ENCODE measurements at regions not wholly inside any gene's neighbourhood (a gene's known extent, or its start where the extent isn't known, plus 50 kb on each side); places are given as distances from the start of the nearest gene placed in this dataset.

DNA sequence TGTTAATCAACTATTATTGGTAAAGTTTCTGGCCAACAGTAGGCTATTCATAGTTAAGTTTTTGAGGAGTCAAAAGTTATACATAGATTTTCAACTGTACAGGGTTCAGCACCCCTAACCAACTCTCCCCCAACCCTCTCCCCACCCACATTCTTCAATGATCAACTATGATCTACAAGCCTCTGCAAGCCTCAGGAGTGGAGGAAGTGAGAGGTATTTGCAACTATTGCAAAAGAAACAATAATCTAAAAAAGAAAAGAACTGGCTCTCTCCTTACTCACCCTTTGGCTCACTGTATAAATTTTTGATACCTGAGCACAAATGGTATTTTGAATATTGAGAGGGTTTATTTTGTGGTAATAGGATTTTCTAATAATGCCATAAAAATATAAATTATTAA lies 179.8 kb downstream of the IPMK start:
- TF ChIP-seq, protein P1, sequence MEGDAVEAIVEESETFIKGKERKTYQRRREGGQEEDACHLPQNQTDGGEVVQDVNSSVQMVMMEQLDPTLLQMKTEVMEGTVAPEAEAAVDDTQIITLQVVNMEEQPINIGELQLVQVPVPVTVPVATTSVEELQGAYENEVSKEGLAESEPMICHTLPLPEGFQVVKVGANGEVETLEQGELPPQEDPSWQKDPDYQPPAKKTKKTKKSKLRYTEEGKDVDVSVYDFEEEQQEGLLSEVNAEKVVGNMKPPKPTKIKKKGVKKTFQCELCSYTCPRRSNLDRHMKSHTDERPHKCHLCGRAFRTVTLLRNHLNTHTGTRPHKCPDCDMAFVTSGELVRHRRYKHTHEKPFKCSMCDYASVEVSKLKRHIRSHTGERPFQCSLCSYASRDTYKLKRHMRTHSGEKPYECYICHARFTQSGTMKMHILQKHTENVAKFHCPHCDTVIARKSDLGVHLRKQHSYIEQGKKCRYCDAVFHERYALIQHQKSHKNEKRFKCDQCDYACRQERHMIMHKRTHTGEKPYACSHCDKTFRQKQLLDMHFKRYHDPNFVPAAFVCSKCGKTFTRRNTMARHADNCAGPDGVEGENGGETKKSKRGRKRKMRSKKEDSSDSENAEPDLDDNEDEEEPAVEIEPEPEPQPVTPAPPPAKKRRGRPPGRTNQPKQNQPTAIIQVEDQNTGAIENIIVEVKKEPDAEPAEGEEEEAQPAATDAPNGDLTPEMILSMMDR (IDR thresholded peaks at IDR 0.05; ENCODE audit: insufficient read depth, missing control alignments) = no peak
- DNase-seq (ENCODE audit: insufficient read length, low spot score) (no peak), FAIRE-seq (no peak)

- DNase-seq (ENCODE audit: insufficient read length, low spot score) (no peak), FAIRE-seq (no peak)
- TF ChIP-seq, protein P1 (IDR thresholded peaks at IDR 0.05; ENCODE audit: insufficient read depth, missing control alignments) = no peak
These were observed 180.9 kb downstream of the IPMK start for GRCh38 chr10:58086763-58087150.

DNA sequence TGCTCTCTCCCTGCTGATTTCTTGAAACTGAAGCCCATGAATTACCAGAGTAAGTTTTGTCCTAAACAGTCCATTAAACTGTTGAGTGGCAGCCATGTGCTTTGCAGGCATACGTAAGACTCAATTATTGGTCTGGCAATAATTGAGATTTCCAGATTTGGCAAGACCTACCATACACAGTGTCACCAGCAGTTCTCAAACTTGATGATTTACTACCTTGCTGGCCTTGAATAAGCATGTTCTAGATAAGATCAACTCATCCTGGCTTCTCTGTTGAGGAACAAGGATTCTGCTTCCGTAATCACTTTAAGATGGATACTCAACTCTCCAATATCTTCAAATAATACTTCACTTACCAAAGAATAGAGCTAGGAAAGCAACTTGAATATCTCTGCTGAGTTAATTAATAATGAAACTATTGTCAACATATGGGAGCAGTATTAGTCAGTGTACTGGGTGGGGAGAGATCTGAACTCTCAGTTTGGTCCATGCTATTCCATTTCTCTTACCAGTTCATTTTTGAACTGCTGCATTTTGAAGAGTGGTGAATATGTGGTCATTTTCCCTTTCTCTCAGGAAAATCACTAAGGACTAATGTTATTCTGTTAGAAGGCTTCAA lies 181.4 kb downstream of the IPMK start:
- FAIRE-seq = no peak
- TF ChIP-seq, protein P1 (IDR thresholded peaks at IDR 0.05; ENCODE audit: insufficient read depth, missing control alignments) = no peak
- DNase-seq (ENCODE audit: insufficient read length, low spot score) = no peak

DNA sequence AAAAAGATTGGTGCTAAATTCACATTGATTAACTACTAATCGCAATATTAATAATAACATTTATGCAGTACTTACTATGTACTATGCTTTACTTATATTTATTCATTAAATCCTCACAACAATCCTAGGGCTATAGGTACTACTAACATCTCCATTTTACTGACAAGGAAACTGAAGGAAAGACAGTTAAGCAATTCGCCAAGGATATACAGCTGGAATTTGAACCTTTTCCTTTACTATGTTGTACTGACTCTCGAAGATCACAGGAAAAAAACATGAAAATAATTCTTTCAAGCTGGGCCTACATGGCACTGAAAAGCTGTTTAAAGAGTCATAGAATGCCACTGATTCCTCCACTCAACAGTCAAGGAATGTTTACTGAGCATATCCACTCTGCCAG lies 185.4 kb downstream of the IPMK start:
- TF ChIP-seq, protein P1 (IDR thresholded peaks at IDR 0.05; ENCODE audit: insufficient read depth, missing control alignments) = no peak
- no peak for FAIRE-seq
- DNase-seq (ENCODE audit: insufficient read length, low spot score) = no peak

DNA sequence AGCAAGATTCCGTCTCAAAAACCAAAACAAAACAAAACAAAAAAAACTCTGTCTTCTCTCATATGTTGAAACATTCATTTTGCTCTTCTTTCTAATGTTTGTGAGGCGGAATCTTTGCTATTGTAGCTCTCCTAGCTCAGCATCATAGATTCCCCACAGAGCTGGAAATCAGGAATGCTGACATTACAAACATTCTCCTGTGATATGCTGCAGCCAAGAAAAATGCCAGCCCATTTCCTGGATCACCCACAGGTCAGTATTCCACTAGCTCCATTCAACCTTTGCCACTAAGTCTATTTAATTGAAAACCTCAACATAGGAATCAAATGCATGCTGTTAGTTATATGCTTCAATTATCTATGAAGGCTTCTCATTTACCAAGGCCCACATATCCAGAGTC lies 186.3 kb downstream of the IPMK start:
- no peak for FAIRE-seq
- TF ChIP-seq, protein P1 (IDR thresholded peaks at IDR 0.05; ENCODE audit: insufficient read depth, missing control alignments) = no peak
- no peak for DNase-seq (ENCODE audit: insufficient read length, low spot score)

GRCh38 chr10:58079461-58079860 lies 188.2 kb downstream of the IPMK start:
- FAIRE-seq (no peak), DNase-seq (ENCODE audit: insufficient read length, low spot score) (no peak)

DNA sequence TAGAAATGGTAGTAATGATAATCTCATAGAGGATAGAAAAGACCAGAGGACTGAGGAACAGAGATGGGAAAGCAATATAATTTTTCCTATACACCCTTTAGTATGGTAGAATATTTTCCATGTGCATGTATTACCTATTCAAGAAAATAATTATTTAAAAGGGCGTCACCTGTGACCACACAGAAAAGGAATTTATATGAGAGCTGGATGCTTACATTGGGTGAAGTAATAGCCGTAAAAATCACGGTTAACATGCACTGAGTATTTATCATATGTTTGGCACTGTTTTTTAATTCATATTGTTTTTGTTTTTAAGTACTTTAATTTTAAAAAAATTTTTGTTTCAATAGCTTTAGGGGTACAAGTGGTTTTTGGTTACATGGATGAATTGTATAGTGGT lies 195.1 kb downstream of the IPMK start:
- TF ChIP-seq, protein P1 (IDR thresholded peaks at IDR 0.05; ENCODE audit: insufficient read depth, missing control alignments) = no peak
- DNase-seq (ENCODE audit: insufficient read length, low spot score) = no peak
- FAIRE-seq = no peak

More at GRCh38 chr10:58079461-58079860, 188.2 kb downstream of the IPMK start:
- TF ChIP-seq, protein P1 (IDR thresholded peaks at IDR 0.05; ENCODE audit: insufficient read depth, missing control alignments) = no peak

Measured in D721Med (cell line).